Chondrocyte (in vitro differentiated cells): ENCODE measurements at regions not wholly inside any gene's neighbourhood (a gene's known extent, or its start where the extent isn't known, plus 50 kb on each side); places are given as distances from the start of the nearest gene placed in this dataset. TPM values are rescaled to one million over a fixed set of nuclear protein-coding genes. Genes with fewer than 3 reads are reported as not detected.

Source experiments
- DNase-seq: peaks from one replicate; pipeline ENCODE4 v3.0.0; 2021; ENCODE audit warnings: mixed read lengths, low spot score
- H3K27ac Mint-ChIP-seq: one replicate; pipeline ENCODE4 v1.8.0; 2021; ENCODE audit warnings: mild to moderate bottlenecking, moderate library complexity, mixed read lengths; ENCODE audit not compliant: unreplicated experiment
- H3K27me3 Mint-ChIP-seq: 2 replicates; pipeline ENCODE4 v1.8.0; 2021; ENCODE audit warnings: low read depth, mixed read lengths
- H3K36me3 Mint-ChIP-seq: 2 replicates; pipeline ENCODE4 v1.8.0; 2021; ENCODE audit warnings: low read depth, mixed read lengths
- H3K4me1 Mint-ChIP-seq: 2 replicates; pipeline ENCODE4 v1.8.0; 2021; ENCODE audit warnings: low read depth, mild to moderate bottlenecking, mixed read lengths
- H3K4me3 Mint-ChIP-seq: one replicate; pipeline ENCODE4 v1.8.0; 2021; ENCODE audit warnings: mild to moderate bottlenecking, moderate library complexity, mixed read lengths; ENCODE audit not compliant: unreplicated experiment
- H3K9me3 Mint-ChIP-seq: 2 replicates; pipeline ENCODE4 v1.8.0; 2021; ENCODE audit warnings: low read depth, mixed read lengths
- CTCF ChIP-seq: fragments of 200-600 bp; sonication (generic); IDR thresholded peaks from 2 replicates; pipeline ENCODE4 v1.5.0; 2021; ENCODE audit warnings: antibody characterized with exemption, mild to moderate bottlenecking, moderate library complexity
- microRNA-seq: library from miRNA; unstranded; fragments of <30 nt; microRNA quantifications from one replicate; pipeline ENCODE4 v1.2.0, GENCODE V29; 2020; ENCODE audit warnings: borderline number of aligned reads

- Mint-ChIP-seq H3K27me3 (no peaks in the 10 kb centered on the region), H3K9me3 (peaks cover 20% of the 10 kb centered on the region), H3K4me3 (no peak overlapping the region), H3K27ac (no peak overlapping the region), H3K4me1 (no peaks in the 10 kb centered on the region), H3K36me3 (no peaks in the 10 kb centered on the region)
- no peak for DNase-seq
- no peak for TF ChIP-seq CTCF
Measured at GRCh38 chr9:119429302-119429701, 60.1 kb upstream of the BRINP1 start.

GRCh38 chr9:119420231-119420630 lies 51.0 kb upstream of the BRINP1 start:
- Mint-ChIP-seq H3K9me3 (peaks cover 2% of the 10 kb centered on the region), H3K4me1 (no peaks in the 10 kb centered on the region), H3K36me3 (no peaks in the 10 kb centered on the region), H3K4me3 (no peak overlapping the region), H3K27me3 (no peaks in the 10 kb centered on the region), H3K27ac (no peak overlapping the region)
- TF ChIP-seq CTCF = no peak
- DNase-seq = no peak

Small RNAs in the stretch of these regions (microRNA-seq; reads per million reads assigned to microRNA genes)
- gene MIR147A = not detected
